ENCODE measurements at regions not wholly inside any gene's neighbourhood (a gene's known extent, or its start where the extent isn't known, plus 50 kb on each side); places are given as distances from the start of the nearest gene placed in this dataset.
"Not testable (repeated sequence)": the region's sequence is repeated elsewhere in the genome, so short reads cannot be mapped to it uniquely, and the experiment has no call there.

GRCh38 chr2:192655916-192656315 is 461.2 kb upstream of the TMEFF2 start:
- DNase-seq, result no peak

DNA sequence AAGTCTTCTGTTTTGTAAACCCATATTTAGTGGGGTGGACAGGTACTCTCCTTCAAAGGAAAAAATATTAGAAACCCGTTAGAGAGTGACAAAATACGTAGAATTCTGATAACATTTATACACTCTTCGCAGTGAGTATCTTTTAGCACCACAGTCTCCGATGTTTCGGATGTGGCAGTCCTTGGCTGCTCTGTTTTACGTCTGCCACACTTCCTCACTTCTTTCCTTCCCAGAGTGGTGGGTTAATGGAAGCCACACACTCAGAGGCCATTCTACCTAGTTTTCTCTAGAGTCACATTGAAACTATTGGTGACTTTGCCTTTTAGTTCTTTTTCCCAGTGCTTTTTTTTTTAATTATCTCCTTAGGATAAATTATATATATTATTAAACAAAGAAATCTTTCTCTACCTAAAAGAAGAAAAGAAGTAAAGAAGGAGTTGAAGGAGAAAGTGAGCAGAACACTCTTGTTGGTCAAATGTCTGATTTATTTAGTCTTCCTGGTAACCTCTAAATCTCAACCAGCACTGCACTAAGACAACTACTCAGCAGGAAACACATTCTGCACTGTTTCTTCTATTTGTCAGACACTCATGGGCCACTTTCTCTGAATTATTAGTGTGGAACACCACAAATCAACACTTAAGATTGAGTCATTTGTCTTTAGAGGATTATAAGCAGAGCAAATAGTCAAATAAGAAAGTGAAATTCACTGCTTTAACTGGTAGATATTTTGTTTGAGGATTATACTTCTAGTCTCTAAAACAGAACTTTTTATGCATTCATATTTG is 451.3 kb upstream of the TMEFF2 start:
- DNase-seq, result no peak

- DNase-seq, result no peak
These were observed 439.8 kb upstream of the TMEFF2 start for GRCh38 chr2:192634557-192634956.

DNA sequence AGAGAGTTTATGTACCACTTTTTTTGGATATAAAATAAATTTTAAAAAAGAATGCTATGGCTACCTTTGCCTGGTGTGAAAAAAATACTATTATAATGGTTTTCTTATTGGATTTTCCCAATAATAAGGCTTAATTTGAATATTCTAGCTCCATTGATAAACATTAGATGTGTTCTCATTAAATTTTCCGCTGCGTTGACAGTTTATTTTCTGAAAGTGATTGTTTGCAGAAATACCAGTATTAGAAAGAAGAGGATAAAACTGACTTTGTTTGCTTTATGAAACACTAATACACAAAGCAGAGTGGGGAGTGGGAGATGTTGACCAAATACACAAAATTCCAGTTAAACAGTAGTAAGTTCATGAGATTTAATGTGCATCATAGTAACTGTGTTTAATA is 433.3 kb upstream of the TMEFF2 start:
- DNase-seq, result no peak

GRCh38 chr2:192615105-192615504 is 420.4 kb upstream of the TMEFF2 start:
- DNase-seq, result no peak

DNA sequence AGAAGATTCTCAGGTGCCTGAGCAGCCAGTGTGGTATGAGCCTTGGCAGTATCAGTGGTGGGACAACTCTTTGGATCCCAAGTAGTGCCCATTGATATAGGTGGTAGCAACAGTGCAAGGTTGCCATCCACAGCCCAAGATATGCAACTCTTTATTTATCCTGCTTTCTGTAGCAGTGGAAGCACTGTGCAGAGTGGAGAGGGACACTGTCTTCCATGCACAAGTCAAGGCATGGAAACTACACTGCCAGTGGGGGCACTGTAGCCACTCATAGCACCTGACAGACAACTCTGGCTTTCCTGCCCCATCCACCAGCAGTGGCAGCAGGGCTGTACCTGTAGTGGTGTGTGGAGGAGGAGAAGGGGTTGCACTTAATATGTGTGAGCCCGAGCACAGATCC is 409.6 kb upstream of the TMEFF2 start:
- DNase-seq, result no peak

DNA sequence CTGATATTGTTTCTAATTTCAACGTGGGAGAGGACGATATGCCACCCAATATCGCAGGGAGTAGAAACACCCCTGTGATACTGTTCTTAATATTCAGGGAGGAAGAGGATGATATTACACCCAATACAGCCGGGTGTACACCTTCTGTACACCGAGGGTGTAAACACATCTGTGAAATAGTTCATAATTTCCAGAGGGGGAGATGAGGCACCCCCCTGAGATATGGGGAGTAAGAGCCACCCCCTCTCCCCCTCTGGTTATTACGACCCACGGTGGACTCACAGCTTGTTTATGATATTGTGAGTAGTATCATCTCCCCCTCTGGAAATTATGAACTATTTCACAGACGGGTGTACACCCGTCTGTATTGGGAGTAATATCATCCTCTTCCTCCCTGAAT is 403.9 kb upstream of the TMEFF2 start:
- not testable (repeated sequence) for DNase-seq

DNA sequence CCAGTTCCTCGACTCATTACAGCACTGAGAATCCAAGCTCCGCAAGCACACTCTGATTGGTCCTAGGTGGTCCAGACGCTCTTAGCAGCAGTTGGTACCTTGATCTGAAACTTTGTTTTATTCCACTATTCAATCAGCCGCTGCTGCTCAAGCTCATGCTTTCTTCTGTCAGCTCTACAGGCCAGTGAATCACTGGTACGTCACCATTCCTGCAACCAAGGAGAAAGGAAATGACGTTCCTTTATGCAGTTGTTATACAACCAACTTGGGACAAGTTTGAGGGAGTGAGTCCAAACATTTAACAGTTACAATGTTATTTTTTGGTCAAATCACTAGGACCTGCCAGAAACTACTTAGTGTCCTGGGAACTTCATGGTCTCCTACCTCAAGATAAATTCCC is 398.8 kb upstream of the TMEFF2 start:
- DNase-seq, result no peak

- no peak for DNase-seq
These were observed 396.9 kb upstream of the TMEFF2 start for GRCh38 chr2:192591617-192592016.

- DNase-seq, result no peak
These were observed 390.7 kb upstream of the TMEFF2 start for GRCh38 chr2:192585418-192585817.

GRCh38 chr2:192584976-192585375 is 390.2 kb upstream of the TMEFF2 start:
- DNase-seq, result no peak

- DNase-seq, result no peak
These were observed 385.4 kb upstream of the TMEFF2 start for GRCh38 chr2:192579965-192580700.

DNA sequence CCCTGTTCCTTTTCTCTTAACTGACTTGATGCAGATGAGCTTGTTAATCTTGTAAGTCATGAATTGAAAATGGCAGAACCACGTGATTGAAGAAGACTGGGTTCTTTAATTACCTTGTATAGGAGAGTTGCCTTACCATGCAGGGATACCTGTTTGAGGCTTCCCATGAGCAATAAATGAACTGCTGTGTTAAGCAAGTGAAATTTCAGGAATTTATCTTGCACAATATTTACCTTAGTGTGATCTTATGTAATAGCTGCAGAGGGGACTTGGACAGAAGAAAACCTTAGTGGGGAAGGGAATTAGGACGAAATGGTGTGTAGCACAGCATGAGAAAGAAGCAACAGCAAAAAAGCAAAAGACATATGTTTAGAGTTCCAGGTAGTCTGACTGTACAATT is 384.0 kb upstream of the TMEFF2 start:
- DNase-seq, result no peak

DNA sequence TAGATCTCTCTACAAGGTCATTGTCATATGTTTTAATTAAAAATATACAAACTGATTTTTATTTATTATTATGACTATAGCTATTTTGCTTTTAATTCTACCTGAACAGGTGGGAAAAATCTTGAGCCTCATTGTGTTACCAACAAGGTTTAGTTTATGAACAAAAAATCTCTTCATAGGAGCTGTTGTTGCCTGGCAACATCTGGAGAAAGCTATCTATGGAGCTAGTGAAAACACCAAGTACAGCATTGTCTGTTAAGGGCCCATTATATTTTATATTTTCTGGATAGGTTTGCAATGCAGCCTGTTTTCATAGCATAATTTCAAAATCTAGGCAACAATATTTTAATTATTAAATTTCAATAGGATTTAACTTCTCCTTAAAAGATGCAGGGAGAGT is 383.0 kb upstream of the TMEFF2 start:
- no peak for DNase-seq

GRCh38 chr2:192574552-192574951 is 379.8 kb upstream of the TMEFF2 start:
- no peak for DNase-seq

DNA sequence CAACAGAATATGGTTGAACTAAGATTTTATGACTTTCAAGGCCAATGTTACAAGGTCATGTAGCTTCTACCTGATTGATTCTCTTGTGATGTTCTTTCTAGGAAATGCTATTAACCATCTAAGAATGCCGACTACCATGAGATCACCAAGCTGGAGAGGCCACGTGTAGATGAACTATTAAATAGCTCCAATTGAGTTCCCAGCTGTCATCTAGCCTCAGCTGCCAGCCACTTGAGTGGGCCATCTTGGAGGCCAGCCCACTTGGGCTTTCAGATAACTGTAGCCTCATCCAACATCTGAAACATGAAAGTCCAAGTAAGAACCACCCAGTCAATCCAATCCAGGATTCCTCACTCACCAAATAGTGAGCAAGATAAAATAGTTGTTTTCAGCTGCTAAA is 376.9 kb upstream of the TMEFF2 start:
- DNase-seq, result no peak

DNA sequence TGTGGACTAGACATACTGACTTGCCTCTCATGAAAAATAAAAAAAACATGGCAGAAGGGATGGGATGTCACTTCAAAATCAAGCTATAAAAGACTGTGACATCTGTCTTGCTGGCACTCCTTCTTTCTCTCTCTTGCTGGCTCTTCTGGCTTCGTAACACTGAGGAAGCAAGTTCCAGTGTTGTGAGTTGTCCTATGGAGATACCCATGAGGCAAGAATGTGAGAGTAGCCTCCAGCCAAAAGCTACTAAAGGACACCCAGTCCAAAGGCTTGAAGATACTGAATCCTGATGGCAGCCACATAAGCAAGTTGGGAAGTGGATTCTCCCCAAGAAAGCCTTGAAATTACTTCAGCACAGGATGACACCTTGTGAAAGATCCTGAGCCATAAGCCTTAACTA is 376.1 kb upstream of the TMEFF2 start:
- no peak for DNase-seq

GRCh38 chr2:192566863-192567262 is 372.1 kb upstream of the TMEFF2 start:
- DNase-seq, result no peak

GRCh38 chr2:192560326-192560725 is 365.6 kb upstream of the TMEFF2 start:
- DNase-seq, result no peak

DNA sequence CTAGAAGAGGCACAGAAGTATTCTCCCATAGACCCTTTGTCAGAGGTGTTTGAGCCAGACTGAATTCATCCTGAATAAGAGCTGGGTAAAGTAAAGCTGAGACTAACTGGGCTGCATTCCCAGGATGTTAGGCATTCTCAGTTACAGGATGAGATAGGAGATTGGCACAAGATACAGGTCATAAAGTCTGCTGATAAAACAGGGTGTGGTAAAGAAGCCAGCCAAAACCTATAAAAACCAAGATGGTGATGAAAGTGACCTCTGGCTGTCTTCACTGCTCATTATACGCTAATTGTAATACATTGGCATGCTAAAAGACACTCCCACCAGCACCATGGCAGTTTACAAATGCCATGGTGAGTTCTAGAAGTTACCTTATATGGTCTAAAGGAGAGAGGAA is 364.9 kb upstream of the TMEFF2 start:
- no peak for DNase-seq

DNA sequence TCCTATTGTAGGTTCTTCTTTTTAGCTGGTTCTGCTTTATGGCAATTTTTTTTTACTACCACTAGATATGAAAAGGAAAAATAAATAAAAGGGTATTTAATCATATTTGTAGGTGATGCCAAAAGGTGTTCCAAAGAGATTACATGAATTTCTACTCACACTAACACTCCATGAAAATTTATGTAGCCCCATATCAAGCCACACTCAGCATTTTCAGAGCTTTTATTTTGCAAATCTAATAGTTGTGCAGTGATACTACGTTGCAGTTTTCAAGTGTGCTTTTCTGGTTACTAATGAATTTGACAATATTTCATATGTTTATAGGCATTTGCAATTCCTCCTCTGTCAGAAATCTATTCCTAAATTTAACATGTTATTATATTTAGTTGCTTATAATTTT is 363.9 kb upstream of the TMEFF2 start:
- DNase-seq, result no peak

DNA sequence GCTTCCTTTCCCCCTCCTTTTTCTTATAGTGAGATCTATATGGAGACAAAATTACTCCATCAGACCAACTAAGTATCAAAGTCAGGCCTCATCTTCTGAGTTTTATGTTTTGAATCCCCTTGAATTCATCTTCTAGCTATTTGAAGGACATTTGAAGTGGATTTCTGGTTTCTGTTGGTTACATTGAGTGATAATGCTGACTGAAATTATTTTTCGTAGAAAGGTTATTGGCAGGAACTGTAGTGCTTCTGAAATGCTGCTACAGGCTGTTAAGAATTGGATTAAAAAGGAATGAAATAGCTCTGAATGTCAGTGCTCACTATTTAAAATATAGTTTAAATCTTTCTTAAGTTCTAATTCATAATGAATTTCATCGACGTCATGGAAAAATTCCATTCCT is 361.0 kb upstream of the TMEFF2 start:
- DNase-seq, result no peak

- DNase-seq, result no peak
These were observed 357.0 kb upstream of the TMEFF2 start for GRCh38 chr2:192551760-192552159.

- no peak for DNase-seq
These were observed 351.8 kb upstream of the TMEFF2 start for GRCh38 chr2:192546565-192546964.
